H1 (cell line): ENCODE measurements at regions not wholly inside any gene's neighbourhood (a gene's known extent, or its start where the extent isn't known, plus 50 kb on each side); places are given as distances from the start of the nearest gene placed in this dataset.

Experiments used
- CTCF ChIA-PET: fragments of 300-600 bp; sonication (Branson Sonifier 250); formaldehyde crosslinking; loops from one replicate; lab custom pipeline; 2021; ENCODE audit not compliant: partially characterized antibody; lab: Charles Lee
- POLR2A ChIA-PET: fragments of 300-600 bp; sonication (Branson Sonifier 250); formaldehyde crosslinking; loops from one replicate; lab custom pipeline; 2021; ENCODE audit warnings: inconsistent platforms; ENCODE audit not compliant: partially characterized antibody; lab: Charles Lee
- DNase-seq, 2 experiments: peaks; one replicate each; pipeline versions ENCODE4 v3.0.0 to v3.0.0-alpha.2; 2010 to 2022; ENCODE audit warnings: low spot score in 2 of 2, low read depth in 1 of 2, mixed read lengths in 1 of 2
- FAIRE-seq: peaks from 2 replicates; lab custom pipeline; 2011; peaks lifted over from hg19 to GRCh38; lab: Jason Lieb, UNC
- H2AFZ ChIP-seq: 2 replicates; pipeline ENCODE4 v1.8.1; 2012; ENCODE audit warnings: low read length, inconsistent platforms
- H2AK5ac ChIP-seq: 2 replicates; pipeline ENCODE4 v1.6.1; 2013; ENCODE audit warnings: low read depth, low read length
- H2BK120ac ChIP-seq: replicated peaks from 2 replicates; pipeline ENCODE3; 2013; ENCODE audit warnings: low read depth, low read length, inconsistent platforms
- H2BK12ac ChIP-seq: 2 replicates; pipeline ENCODE4 v1.6.1; 2013; ENCODE audit warnings: low read depth, low read length
- H2BK15ac ChIP-seq: 2 replicates; pipeline ENCODE4 v1.6.1; 2013; ENCODE audit warnings: low read length
- H2BK20ac ChIP-seq: 2 replicates; pipeline ENCODE4 v1.6.1; 2013; ENCODE audit warnings: low read length
- H2BK5ac ChIP-seq: 2 replicates; pipeline ENCODE4 v1.6.1; 2013; ENCODE audit warnings: low read depth, low read length
- H3K14ac ChIP-seq: 2 replicates; pipeline ENCODE4 v1.6.1; 2013; ENCODE audit warnings: inconsistent platforms; ENCODE audit not compliant: insufficient read length
- H3K18ac ChIP-seq: 2 replicates; pipeline ENCODE4 v1.6.1; 2013; ENCODE audit warnings: low read length; ENCODE audit errors: extremely low read depth
- H3K23ac ChIP-seq: 2 replicates; pipeline ENCODE4 v1.6.1; 2013; ENCODE audit warnings: inconsistent platforms; ENCODE audit not compliant: insufficient read length
- H3K23me2 ChIP-seq: 2 replicates; pipeline ENCODE4 v1.6.1; 2013; ENCODE audit warnings: low read depth, low read length
- H3K27ac ChIP-seq: 2 replicates; pipeline ENCODE4 v1.6.1; 2011; ENCODE audit warnings: low read depth, low read length, inconsistent platforms
- H3K27me3 ChIP-seq, 4 experiments: replicated peaks in 1 of 4; 1 replicate in 1 of 4; 2 replicates in 3 of 4; pipeline versions ENCODE4 v1.6.1 to v1.8.1; 2011 to 2013; ENCODE audit warnings: low read length in 3 of 4, mild to moderate bottlenecking in 3 of 4, inconsistent platforms in 2 of 4, mixed read lengths in 2 of 4, moderate library complexity in 1 of 4; ENCODE audit not compliant: control insufficient read depth in 3 of 4, insufficient read depth in 3 of 4; ENCODE audit errors: extremely low read depth in 1 of 4
- H3K36me3 ChIP-seq, 4 experiments: 2 replicates each; pipeline versions ENCODE4 v1.6.1 to v1.8.1; 2011 to 2013; ENCODE audit warnings: mild to moderate bottlenecking in 4 of 4, low read length in 3 of 4, moderate library complexity in 2 of 4, control low read depth in 1 of 4, inconsistent platforms in 1 of 4; ENCODE audit not compliant: insufficient read depth in 4 of 4, control insufficient read depth in 2 of 4
- H3K4ac ChIP-seq: replicated peaks from 2 replicates; pipeline ENCODE3; 2013; ENCODE audit warnings: low read length, low read depth, mixed read lengths, inconsistent platforms; ENCODE audit not compliant: insufficient read length
- H3K4me1 ChIP-seq, 4 experiments: replicated peaks in 1 of 4; 1 replicate in 1 of 4; 2 replicates in 3 of 4; pipeline versions ENCODE4 v1.6.1 to v1.8.1; 2011 to 2013; ENCODE audit warnings: low read length in 3 of 4, inconsistent platforms in 2 of 4, mixed read lengths in 1 of 4; ENCODE audit not compliant: insufficient read depth in 4 of 4, control insufficient read depth in 3 of 4
- H3K4me2 ChIP-seq, 2 experiments: 2 replicates each; pipeline versions ENCODE4 v1.6.1 to v1.8.1; 2011 to 2013; ENCODE audit warnings: low read depth in 2 of 2, low read length in 2 of 2, control low read depth in 1 of 2, inconsistent platforms in 1 of 2, mild to moderate bottlenecking in 1 of 2; ENCODE audit not compliant: insufficient read depth in 1 of 2
- H3K4me3 ChIP-seq, 4 experiments: fragments of 200-600, 300-600 bp in 1 of 4; sonication (generic), shearing (Covaris generic), sonication (Bioruptor Twin) in 1 of 4; 2 replicates each; pipeline versions ENCODE4 v1.5.1 to v1.8.1; 2011 to 2016; ENCODE audit warnings: low read length in 4 of 4, low read depth in 3 of 4, control low read depth in 2 of 4, inconsistent platforms in 2 of 4, mild to moderate bottlenecking in 2 of 4, mixed read lengths in 1 of 4, moderate library complexity in 1 of 4; ENCODE audit not compliant: insufficient read depth in 2 of 4; ENCODE audit errors: extremely low read depth in 1 of 4
- H3K56ac ChIP-seq: replicated peaks from 2 replicates; pipeline ENCODE3; 2013; ENCODE audit warnings: low read depth, mild to moderate bottlenecking, mixed read lengths, low read length, inconsistent platforms; ENCODE audit not compliant: insufficient read length
- H3K79me1 ChIP-seq: 2 replicates; pipeline ENCODE4 v1.6.1; 2013; ENCODE audit warnings: low read depth, low read length, control low read depth
- H3K79me2 ChIP-seq, 2 experiments: 2 replicates each; pipeline versions ENCODE4 v1.6.1 to v1.8.1; 2012 to 2013; ENCODE audit warnings: low read length in 2 of 2, mild to moderate bottlenecking in 2 of 2, inconsistent platforms in 1 of 2; ENCODE audit not compliant: insufficient read depth in 2 of 2, control insufficient read depth in 1 of 2
- H3K9ac ChIP-seq, 4 experiments: replicated peaks in 1 of 4; 1 replicate in 1 of 4; 2 replicates in 3 of 4; pipeline versions ENCODE4 v1.6.1 to v1.8.1; 2011 to 2013; ENCODE audit warnings: low read depth in 3 of 4, low read length in 3 of 4, control low read depth in 2 of 4, mild to moderate bottlenecking in 2 of 4, moderate library complexity in 2 of 4, inconsistent platforms in 1 of 4; ENCODE audit errors: extremely low read depth in 1 of 4
- H3K9me3 ChIP-seq, 2 experiments: 2 replicates each; pipeline versions ENCODE4 v1.6.1 to v1.8.1; 2012 to 2013; ENCODE audit warnings: mild to moderate bottlenecking in 2 of 2, moderate library complexity in 2 of 2, control low read depth in 1 of 2, inconsistent platforms in 1 of 2, low read depth in 1 of 2, low read length in 1 of 2, mixed read lengths in 1 of 2; ENCODE audit not compliant: insufficient read depth in 2 of 2
- H4K20me1 ChIP-seq, 2 experiments: replicated peaks in 1 of 2; 2 replicates each; pipeline versions ENCODE3 to v1.8.1; 2011 to 2013; ENCODE audit warnings: inconsistent platforms in 2 of 2, low read length in 2 of 2, mild to moderate bottlenecking in 1 of 2; ENCODE audit not compliant: insufficient read depth in 2 of 2, control insufficient read depth in 1 of 2
- H4K5ac ChIP-seq: 2 replicates; pipeline ENCODE4 v1.6.1; 2013; ENCODE audit warnings: low read length, low read depth, mixed read lengths, inconsistent platforms; ENCODE audit not compliant: insufficient read length
- H4K8ac ChIP-seq: 2 replicates; pipeline ENCODE4 v1.8.0; 2013; ENCODE audit warnings: mild to moderate bottlenecking, moderate library complexity, low read length, inconsistent platforms; ENCODE audit not compliant: insufficient read depth; ENCODE audit errors: extremely low read depth
- H4K91ac ChIP-seq: replicated peaks from 2 replicates; pipeline ENCODE3; 2013; ENCODE audit warnings: low read length, mixed read lengths, inconsistent platforms; ENCODE audit not compliant: insufficient read length
- BACH1 ChIP-seq: IDR thresholded peaks from 2 replicates; pipeline ENCODE4 v1.6.1; 2012; ENCODE audit warnings: low read length, improper control_type of control experiment
- CHD1 ChIP-seq: IDR thresholded peaks from 2 replicates; pipeline ENCODE4 v1.6.1; 2012; ENCODE audit warnings: low read depth, low read length, improper control_type of control experiment
- E2F6 ChIP-seq: IDR thresholded peaks from 2 replicates; pipeline ENCODE4 v1.6.1; 2012; ENCODE audit warnings: inconsistent platforms
- EGR1 ChIP-seq: IDR thresholded peaks from 2 replicates; pipeline ENCODE4 v1.6.1; 2011; ENCODE audit warnings: low read depth, low read length, borderline replicate concordance
- GABPA ChIP-seq: IDR thresholded peaks from 2 replicates; pipeline ENCODE4 v1.6.1; 2011; ENCODE audit warnings: mild to moderate bottlenecking, low read length, moderate library complexity, borderline replicate concordance; ENCODE audit not compliant: insufficient read depth
- HDAC2 ChIP-seq, 2 experiments: fragments of 300-600 bp in 1 of 2; sonication (generic) in 1 of 2; IDR thresholded peaks; 2 replicates each; pipeline ENCODE4 v1.6.1; 2011 to 2012; ENCODE audit warnings: low read depth in 2 of 2, low read length in 2 of 2, mild to moderate bottlenecking in 2 of 2, moderate library complexity in 2 of 2, borderline replicate concordance in 1 of 2, inconsistent platforms in 1 of 2
- HDAC6 ChIP-seq: IDR thresholded peaks from one replicate; pipeline ENCODE4 v1.7.1; 2012; ENCODE audit warnings: low read depth, mild to moderate bottlenecking, inconsistent platforms, low read length, moderate library complexity
- MAX ChIP-seq: IDR thresholded peaks from 2 replicates; pipeline ENCODE4 v1.6.1; 2012; ENCODE audit warnings: inconsistent platforms
- TAF7 ChIP-seq: optimal IDR thresholded peaks from 2 replicates; pipeline ENCODE3; 2011; ENCODE audit warnings: low read depth, mild to moderate bottlenecking, inconsistent platforms, low read length, moderate library complexity, borderline replicate concordance
- WGBS, 2 experiments: shearing (Covaris generic) in 1 of 2; methylation state at CpG; one replicate each; pipeline versions ENCODE4 v1.1.6 to v1.1.7; 2013 to 2015; ENCODE audit warnings: low lambda C conversion rate in 2 of 2, mixed read lengths in 2 of 2, inconsistent platforms in 1 of 2, low coverage in 1 of 2, missing lambda C conversion rate in 1 of 2; ENCODE audit not compliant: insufficient replicate concordance in 2 of 2, insufficient coverage in 1 of 2, insufficient read length in 1 of 2; ENCODE audit errors: extremely low coverage in 1 of 2, missing lambda C conversion rate in 1 of 2; 5-methylcytosine and 5-hydroxymethylcytosine counted together

- no peaks in the 10 kb centered on the region for H3K79me2 ChIP-seq
- no peaks in the 10 kb centered on the region for H3K27me3 ChIP-seq
- H2BK5ac ChIP-seq: no peak overlapping the region
- no peak overlapping the region for H3K27ac ChIP-seq
- no peaks in the 10 kb centered on the region for H3K4me1 ChIP-seq
- no peak overlapping the region for H2BK20ac ChIP-seq
- H3K18ac ChIP-seq: no peak overlapping the region
- no peaks in the 10 kb centered on the region for H3K79me1 ChIP-seq
- H3K9ac ChIP-seq: no peak overlapping the region
- H4K5ac ChIP-seq: no peak overlapping the region
- no peak overlapping the region for H3K4ac ChIP-seq
- no peak overlapping the region for H2BK12ac ChIP-seq
- DNase-seq (no peak), FAIRE-seq (no peak)
- no peaks in the 10 kb centered on the region for H4K20me1 ChIP-seq
- CTCF ChIA-PET: no interaction called here
- no peaks in the 10 kb centered on the region for H3K36me3 ChIP-seq
- no peak overlapping the region for H4K8ac ChIP-seq
- H3K9me3 ChIP-seq: no peaks in the 10 kb centered on the region
- no peak overlapping the region for H3K14ac ChIP-seq
- no peak overlapping the region for H3K4me2 ChIP-seq
- no peak overlapping the region for H2AFZ ChIP-seq
- H2BK15ac ChIP-seq: no peak overlapping the region
- no peak overlapping the region for H3K23ac ChIP-seq
- no peaks in the 10 kb centered on the region for H3K23me2 ChIP-seq
- no peak overlapping the region for H4K91ac ChIP-seq
- H2BK120ac ChIP-seq: no peak overlapping the region
- no peak overlapping the region for H2AK5ac ChIP-seq
- 90% methylated on average over 3 of the region's 3 CpGs; no CpG with 5 or more reads in 1 of the 2 experiments for WGBS, 2 experiments
- H3K56ac ChIP-seq: no peak overlapping the region
- POLR2A ChIA-PET: no interaction called here
- no peak overlapping the region for H3K4me3 ChIP-seq
- no peak for TF ChIP-seq EGR1
- TF ChIP-seq TAF7: no peak
- no peak for TF ChIP-seq E2F6
- no peak for TF ChIP-seq CHD1
- no peak for TF ChIP-seq HDAC2 (IDR thresholded peaks at IDR 0.05; ENCODE audit: borderline replicate concordance in 1 of 2, low read depth in 2 of 2, low read length in 2 of 2)
- TF ChIP-seq MAX: no peak
- TF ChIP-seq GABPA: no peak
- no peak for TF ChIP-seq HDAC6
- TF ChIP-seq BACH1: no peak
These were observed 109.4 kb upstream of the PCGF5 start for GRCh38 chr10:91111060-91111459.
